IPS-18c (cell line): ENCODE measurements at regions not wholly inside any gene's neighbourhood (a gene's known extent, or its start where the extent isn't known, plus 50 kb on each side); places are given as distances from the start of the nearest gene placed in this dataset.

Experiments used
- H3K4me3 ChIP-seq: 2 replicates; pipeline ENCODE4 v1.7.0; 2013; ENCODE audit warnings: low read depth, mild to moderate bottlenecking, low read length, moderate library complexity; ENCODE audit not compliant: insufficient read depth
- H3K9me3 ChIP-seq: one replicate; pipeline ENCODE4 v1.6.1; 2013; ENCODE audit warnings: mild to moderate bottlenecking, low read length, moderate library complexity; ENCODE audit not compliant: control insufficient read depth, insufficient read depth

- Histone ChIP-seq H3K9me3 (peaks cover 2% of the 10 kb centered on the region), H3K4me3 (no peak overlapping the region)
Observed at GRCh38 chr3:72058493-72059081, 273.6 kb upstream of the PROK2 start.

- H3K4me3 ChIP-seq, result no peak overlapping the region
- peaks cover 2% of the 10 kb centered on the region for H3K9me3 ChIP-seq
Observed at GRCh38 chr3:72055436-72055835, 270.5 kb upstream of the PROK2 start.

- peaks cover 2% of the 10 kb centered on the region for H3K9me3 ChIP-seq
- H3K4me3 ChIP-seq, result no peak overlapping the region
Observed at GRCh38 chr3:72054976-72055375, 270.0 kb upstream of the PROK2 start.

- H3K4me3 ChIP-seq, result no peak overlapping the region
- H3K9me3 ChIP-seq, result peaks cover 2% of the 10 kb centered on the region
Observed at GRCh38 chr3:72052841-72053409, 268.0 kb upstream of the PROK2 start.

GRCh38 chr3:72050771-72051170, 265.8 kb upstream of the PROK2 start:
- Histone ChIP-seq H3K4me3 (no peak overlapping the region), H3K9me3 (peaks cover 2% of the 10 kb centered on the region)

GRCh38 chr3:72050048-72050632, 265.2 kb upstream of the PROK2 start:
- no peak overlapping the region for H3K4me3 ChIP-seq
- H3K9me3 ChIP-seq, result no peaks in the 10 kb centered on the region

- Histone ChIP-seq H3K4me3 (no peak overlapping the region), H3K9me3 (no peaks in the 10 kb centered on the region)
Observed at GRCh38 chr3:72049300-72049699, 264.4 kb upstream of the PROK2 start.

- H3K4me3 ChIP-seq, result no peak overlapping the region
- H3K9me3 ChIP-seq, result no peaks in the 10 kb centered on the region
Observed at GRCh38 chr3:72048873-72049272, 263.9 kb upstream of the PROK2 start.

- H3K4me3 ChIP-seq, result no peak overlapping the region
- no peaks in the 10 kb centered on the region for H3K9me3 ChIP-seq
Observed at GRCh38 chr3:72047221-72047871, 262.4 kb upstream of the PROK2 start.

- H3K9me3 ChIP-seq, result no peaks in the 10 kb centered on the region
- no peak overlapping the region for H3K4me3 ChIP-seq
Observed at GRCh38 chr3:72044231-72044855, 259.4 kb upstream of the PROK2 start.

GRCh38 chr3:72043204-72044133, 258.5 kb upstream of the PROK2 start:
- Histone ChIP-seq H3K9me3 (no peaks in the 10 kb centered on the region), H3K4me3 (no peak overlapping the region)

GRCh38 chr3:72042397-72043203, 257.7 kb upstream of the PROK2 start:
- Histone ChIP-seq H3K9me3 (no peaks in the 10 kb centered on the region), H3K4me3 (no peak overlapping the region)

GRCh38 chr3:72041511-72041910, 256.6 kb upstream of the PROK2 start:
- Histone ChIP-seq H3K9me3 (no peaks in the 10 kb centered on the region), H3K4me3 (no peak overlapping the region)

- H3K4me3 ChIP-seq, result no peak overlapping the region
- no peaks in the 10 kb centered on the region for H3K9me3 ChIP-seq
Observed at GRCh38 chr3:72041076-72041475, 256.1 kb upstream of the PROK2 start.

- H3K9me3 ChIP-seq, result no peaks in the 10 kb centered on the region
- H3K4me3 ChIP-seq, result no peak overlapping the region
Observed at GRCh38 chr3:72039677-72040076, 254.7 kb upstream of the PROK2 start.

GRCh38 chr3:72036899-72037298, 252.0 kb upstream of the PROK2 start:
- Histone ChIP-seq H3K9me3 (no peaks in the 10 kb centered on the region), H3K4me3 (no peak overlapping the region)
